ENCODE measurements at regions not wholly inside any gene's neighbourhood (a gene's known extent, or its start where the extent isn't known, plus 50 kb on each side); places are given as distances from the start of the nearest gene placed in this dataset.

GRCh38 chr5:8908055-8908683 is 637.7 kb downstream of the SEMA5A start (continued):
- TF ChIP-seq POU6F1 (CRISPR knock-in tag; IDR thresholded peaks at IDR 0.05; ENCODE audit: borderline replicate concordance, low read depth) = no peak
- TF ChIP-seq RARB (CRISPR knock-in tag; IDR thresholded peaks at IDR 0.05) = no peak
- TF ChIP-seq ZC3H10 (CRISPR knock-in tag; IDR thresholded peaks at IDR 0.05) = no peak

- TF ChIP-seq PATZ1 (CRISPR knock-in tag; IDR thresholded peaks at IDR 0.05; ENCODE audit: borderline replicate concordance) = no peak
- no peak for TF ChIP-seq ZNF565 (CRISPR knock-in tag; conservative IDR thresholded peaks at IDR 0.05; ENCODE audit: low read depth)
- TF ChIP-seq OSR1 (CRISPR knock-in tag; IDR thresholded peaks at IDR 0.05) = no peak
- TF ChIP-seq ZNF70 (CRISPR knock-in tag; IDR thresholded peaks at IDR 0.05) = no peak
- no peak for TF ChIP-seq ESRRG (CRISPR knock-in tag; IDR thresholded peaks at IDR 0.05)
- TF ChIP-seq ZFP30 (CRISPR knock-in tag; IDR thresholded peaks at IDR 0.05) = no peak
- no peak for TF ChIP-seq ZC3H10 (CRISPR knock-in tag; IDR thresholded peaks at IDR 0.05)
- TF ChIP-seq CREB5 (CRISPR knock-in tag; IDR thresholded peaks at IDR 0.05; ENCODE audit: low read depth) = no peak
- no peak for ATAC-seq
Measured at GRCh38 chr5:8912106-8912505, 633.8 kb downstream of the SEMA5A start.

GRCh38 chr5:8913522-8913921 is 632.4 kb downstream of the SEMA5A start:
- ATAC-seq = no peak

GRCh38 chr5:8919096-8919495 is 626.8 kb downstream of the SEMA5A start:
- no peak for ATAC-seq
- TF ChIP-seq ZNF565 (CRISPR knock-in tag; conservative IDR thresholded peaks at IDR 0.05; ENCODE audit: low read depth) (no peak), CSRNP3 (CRISPR knock-in tag; IDR thresholded peaks at IDR 0.05) (no peak), ISL1 (CRISPR knock-in tag; IDR thresholded peaks at IDR 0.05) (no peak), TOX (CRISPR knock-in tag; IDR thresholded peaks at IDR 0.05; ENCODE audit: borderline replicate concordance) (no peak), ZNF70 (CRISPR knock-in tag; IDR thresholded peaks at IDR 0.05) (no peak), CREB5 (CRISPR knock-in tag; IDR thresholded peaks at IDR 0.05; ENCODE audit: low read depth) (no peak), ZNF8 (CRISPR knock-in tag; IDR thresholded peaks at IDR 0.05) (no peak), OSR1 (CRISPR knock-in tag; IDR thresholded peaks at IDR 0.05) (no peak), ZC3H10 (CRISPR knock-in tag; IDR thresholded peaks at IDR 0.05) (no peak), BACH2 (CRISPR knock-in tag; IDR thresholded peaks at IDR 0.05; ENCODE audit: borderline replicate concordance) (no peak), RARB (CRISPR knock-in tag; IDR thresholded peaks at IDR 0.05) (no peak), ZFP30 (CRISPR knock-in tag; IDR thresholded peaks at IDR 0.05) (no peak)

More at GRCh38 chr5:8913522-8913921, 632.4 kb downstream of the SEMA5A start:
- no peak for TF ChIP-seq SNAI2 (CRISPR knock-in tag; IDR thresholded peaks at IDR 0.05)
- no peak for TF ChIP-seq ZFP3 (CRISPR knock-in tag; IDR thresholded peaks at IDR 0.05)
- no peak for TF ChIP-seq ARNTL (CRISPR knock-in tag; IDR thresholded peaks at IDR 0.05; ENCODE audit: borderline replicate concordance, low read depth)
- no peak for TF ChIP-seq TCF4 (CRISPR knock-in tag; IDR thresholded peaks at IDR 0.05; ENCODE audit: borderline replicate concordance)
- no peak for TF ChIP-seq RARB (CRISPR knock-in tag; IDR thresholded peaks at IDR 0.05)
- TF ChIP-seq ZNF8 (CRISPR knock-in tag; IDR thresholded peaks at IDR 0.05) = no peak
- TF ChIP-seq ZC3H10 (CRISPR knock-in tag; IDR thresholded peaks at IDR 0.05) = no peak
- no peak for TF ChIP-seq ESRRG (CRISPR knock-in tag; IDR thresholded peaks at IDR 0.05)
- TF ChIP-seq CREB5 (CRISPR knock-in tag; IDR thresholded peaks at IDR 0.05; ENCODE audit: low read depth) = no peak
- TF ChIP-seq BACH2 (CRISPR knock-in tag; IDR thresholded peaks at IDR 0.05; ENCODE audit: borderline replicate concordance) = no peak
- TF ChIP-seq ISL1 (CRISPR knock-in tag; IDR thresholded peaks at IDR 0.05) = no peak
- TF ChIP-seq PATZ1 (CRISPR knock-in tag; IDR thresholded peaks at IDR 0.05; ENCODE audit: borderline replicate concordance) = no peak

All from SK-N-SH treated with all-trans-retinoic acid at 6 μM for 48 hours (cell line).